Cerebellar cortex (tissue), 1 donor: ENCODE measurements at regions not wholly inside any gene's neighbourhood (a gene's known extent, or its start where the extent isn't known, plus 50 kb on each side); places are given as distances from the start of the nearest gene placed in this dataset.
"Not testable (repeated sequence)": the region's sequence is repeated elsewhere in the genome, so short reads cannot be mapped to it uniquely, and the experiment has no call there.

ENCODE experiments used
- DNase-seq: peaks from one replicate; pipeline ENCODE4 v3.0.0-alpha.2; 2015; ENCODE audit warnings: low spot score

GRCh38 chr20:48012401-48012974 is 227.2 kb upstream of the SULF2 start:
- no peak for DNase-seq

GRCh38 chr20:48011025-48011424 is 225.7 kb upstream of the SULF2 start:
- DNase-seq = no peak

- no peak for DNase-seq
These were observed 225.3 kb upstream of the SULF2 start for GRCh38 chr20:48010623-48011022.

GRCh38 chr20:48008850-48009515 is 223.7 kb upstream of the SULF2 start:
- DNase-seq = no peak

GRCh38 chr20:48007351-48007750 is 222.1 kb upstream of the SULF2 start:
- DNase-seq = no peak

GRCh38 chr20:48006036-48006833 is 221.0 kb upstream of the SULF2 start:
- DNase-seq = no peak

GRCh38 chr20:48003021-48003420 is 217.7 kb upstream of the SULF2 start:
- no peak for DNase-seq

- no peak for DNase-seq
These were observed 217.3 kb upstream of the SULF2 start for GRCh38 chr20:48002517-48002970.

GRCh38 chr20:47999166-47999565 is 213.9 kb upstream of the SULF2 start:
- DNase-seq = no peak

- no peak for DNase-seq
These were observed 213.5 kb upstream of the SULF2 start for GRCh38 chr20:47998736-47999135.

- DNase-seq = no peak
These were observed 210.4 kb upstream of the SULF2 start for GRCh38 chr20:47995661-47996060.

- DNase-seq = no peak
These were observed 208.5 kb upstream of the SULF2 start for GRCh38 chr20:47993817-47994216.

- DNase-seq = no peak
These were observed 207.9 kb upstream of the SULF2 start for GRCh38 chr20:47993035-47993755.

- DNase-seq = no peak
These were observed 206.7 kb upstream of the SULF2 start for GRCh38 chr20:47991875-47992488.

- DNase-seq = no peak
These were observed 205.3 kb upstream of the SULF2 start for GRCh38 chr20:47990507-47991150.

GRCh38 chr20:47989957-47990356 is 204.7 kb upstream of the SULF2 start:
- DNase-seq = no peak

- no peak for DNase-seq
These were observed 203.4 kb upstream of the SULF2 start for GRCh38 chr20:47988676-47989075.

GRCh38 chr20:47985092-47985850 is 200.0 kb upstream of the SULF2 start:
- peak; percentile 6 for DNase-seq

- DNase-seq = no peak
These were observed 199.2 kb upstream of the SULF2 start for GRCh38 chr20:47984437-47984836.

GRCh38 chr20:47983642-47984041 is 198.4 kb upstream of the SULF2 start:
- DNase-seq = not testable (repeated sequence)
